Right forelimb (tissue), 1 donor: ENCODE measurements at regions not wholly inside any gene's neighbourhood (a gene's known extent, or its start where the extent isn't known, plus 50 kb on each side); places are given as distances from the start of the nearest gene placed in this dataset.

ENCODE experiments used
- DNase-seq: peaks from one replicate; pipeline ENCODE4 v3.0.0-alpha.2; 2018

DNA sequence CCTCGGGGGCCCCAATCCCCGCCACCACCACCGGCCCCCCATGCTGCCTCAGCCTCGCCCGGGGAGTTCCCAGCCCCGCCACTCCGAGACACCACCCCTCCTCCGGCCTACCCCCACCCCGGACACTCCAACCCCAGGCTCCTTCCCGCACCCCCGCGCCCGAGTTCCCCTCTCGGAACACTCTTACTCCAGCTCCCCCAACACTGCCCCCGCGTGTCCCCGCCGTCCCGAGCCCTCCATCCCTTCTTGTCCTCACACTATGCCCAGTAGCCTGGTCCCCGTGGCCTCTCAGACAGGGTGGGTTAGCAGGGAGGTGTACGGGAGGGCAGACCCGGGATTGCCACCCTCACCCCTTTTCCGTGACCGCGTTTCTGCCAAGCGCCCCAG lies 276.1 kb downstream of the BCOR start:
- no peak for DNase-seq

DNA sequence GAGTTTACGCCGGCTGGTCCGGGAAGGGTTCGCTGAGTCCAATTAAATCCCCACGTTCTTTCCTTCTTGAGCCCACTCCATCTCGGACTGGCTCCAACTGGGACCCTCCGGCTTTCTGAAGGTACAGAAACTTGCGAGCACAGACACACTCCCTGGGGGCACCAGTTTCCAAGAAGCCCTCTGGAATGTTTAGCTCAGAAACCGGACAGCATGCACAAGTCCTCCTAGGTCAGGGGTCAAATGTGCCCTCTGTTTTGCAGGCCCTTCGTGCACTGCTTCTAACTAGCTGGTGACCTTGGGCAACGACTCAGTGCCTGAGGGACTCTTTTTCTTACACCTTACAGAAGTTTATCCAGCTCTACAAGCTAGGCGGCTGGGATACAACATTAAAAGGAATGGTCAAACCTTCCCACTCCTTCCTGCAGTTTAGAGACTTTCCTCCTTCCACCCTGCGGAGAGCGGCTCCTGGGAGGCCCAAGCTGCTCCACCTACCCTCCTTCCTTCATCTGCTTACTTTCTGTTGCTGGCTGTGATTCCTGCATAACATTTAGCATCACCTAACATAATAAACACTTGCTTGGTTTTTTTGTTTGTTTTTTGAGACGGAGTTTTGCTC lies 275.5 kb downstream of the BCOR start:
- no peak for DNase-seq

GRCh38 chrX:39823424-39823823 lies 274.3 kb downstream of the BCOR start:
- no peak for DNase-seq

GRCh38 chrX:39823854-39824253 lies 273.9 kb downstream of the BCOR start:
- no peak for DNase-seq

GRCh38 chrX:39826813-39827543 lies 270.8 kb downstream of the BCOR start:
- no peak for DNase-seq

GRCh38 chrX:39827951-39828350 lies 269.8 kb downstream of the BCOR start:
- DNase-seq = no peak

- DNase-seq = no peak
These were observed 268.8 kb downstream of the BCOR start for GRCh38 chrX:39828971-39829370.

- no peak for DNase-seq
These were observed 267.8 kb downstream of the BCOR start for GRCh38 chrX:39829965-39830364.

DNA sequence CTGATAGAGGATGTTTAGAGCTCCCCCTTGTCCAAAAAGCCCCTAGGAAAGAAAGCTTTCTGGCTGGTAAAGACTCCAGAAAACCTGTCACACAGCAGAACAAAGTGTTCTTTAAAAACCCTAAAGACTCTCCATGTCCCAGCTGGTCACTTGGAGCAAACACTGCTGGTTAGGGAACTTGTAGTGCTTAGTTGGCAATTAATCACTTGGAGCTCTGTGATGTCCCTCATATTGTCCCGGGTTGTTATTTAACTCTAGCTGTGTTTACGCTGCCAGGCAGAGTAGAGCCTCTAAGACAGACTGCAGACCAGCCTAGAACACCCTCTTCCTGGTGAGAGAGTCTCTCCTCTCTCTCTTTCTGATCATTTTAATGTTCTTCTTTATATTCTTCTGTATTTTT lies 267.3 kb downstream of the BCOR start:
- DNase-seq = no peak

DNA sequence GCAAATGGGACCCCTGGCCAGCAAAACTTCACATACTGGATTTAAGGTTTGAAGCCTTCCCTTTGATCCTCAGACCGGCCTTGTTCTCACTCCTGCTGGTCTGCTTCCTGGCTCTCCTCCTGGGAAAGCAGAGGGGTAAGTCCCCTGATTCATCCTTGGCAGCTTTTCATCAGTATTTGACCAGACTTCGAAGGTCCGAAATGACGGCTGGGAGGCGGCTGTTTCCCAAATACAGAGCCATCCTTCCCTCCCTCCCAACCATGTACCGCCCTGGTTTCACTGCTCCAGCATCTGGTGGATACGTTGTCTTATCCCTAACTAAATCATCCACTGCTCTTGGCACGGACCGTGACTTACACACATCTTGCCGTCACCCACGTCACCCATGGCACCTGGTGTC lies 265.5 kb downstream of the BCOR start:
- DNase-seq = no peak

DNA sequence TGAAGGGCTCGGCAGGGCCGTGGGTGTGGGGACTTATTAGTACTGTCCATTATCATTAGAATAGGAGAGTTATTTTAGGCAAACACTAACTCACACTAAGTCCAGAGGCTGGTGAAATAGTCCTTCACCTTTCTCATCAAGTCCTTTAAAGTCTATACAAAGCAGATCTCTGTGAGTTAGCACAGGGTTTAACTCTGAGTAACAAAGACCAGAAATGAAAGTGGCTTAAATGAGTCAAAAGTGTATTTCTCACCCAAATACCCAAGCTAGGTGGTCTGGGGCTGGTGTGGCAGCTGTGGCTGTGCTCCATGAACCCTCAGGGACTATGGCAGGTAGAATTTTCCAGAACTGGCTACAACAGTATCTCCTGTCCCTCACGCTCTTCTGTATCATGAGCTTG lies 263.2 kb downstream of the BCOR start:
- DNase-seq = no peak

- DNase-seq = no peak
These were observed 262.5 kb downstream of the BCOR start for GRCh38 chrX:39835241-39835640.

DNA sequence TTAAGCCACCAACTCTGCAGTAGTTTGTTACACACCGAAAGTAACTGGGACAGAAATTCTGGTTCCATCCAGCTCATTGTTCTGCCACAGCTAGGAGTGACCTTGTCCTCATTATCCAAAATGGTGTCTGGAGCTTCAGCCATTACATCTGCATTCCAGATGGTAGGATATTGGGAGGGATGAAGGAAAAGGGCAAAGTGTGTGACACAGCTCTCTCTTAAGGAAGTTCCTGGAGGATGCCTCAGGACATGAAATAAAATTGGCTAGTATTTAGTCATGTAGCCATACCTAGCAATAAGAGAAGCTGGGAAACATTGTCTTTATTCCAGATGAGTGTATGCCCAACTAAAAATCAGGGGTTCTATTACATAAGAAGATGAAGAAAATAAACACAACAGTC lies 262.0 kb downstream of the BCOR start:
- no peak for DNase-seq

DNA sequence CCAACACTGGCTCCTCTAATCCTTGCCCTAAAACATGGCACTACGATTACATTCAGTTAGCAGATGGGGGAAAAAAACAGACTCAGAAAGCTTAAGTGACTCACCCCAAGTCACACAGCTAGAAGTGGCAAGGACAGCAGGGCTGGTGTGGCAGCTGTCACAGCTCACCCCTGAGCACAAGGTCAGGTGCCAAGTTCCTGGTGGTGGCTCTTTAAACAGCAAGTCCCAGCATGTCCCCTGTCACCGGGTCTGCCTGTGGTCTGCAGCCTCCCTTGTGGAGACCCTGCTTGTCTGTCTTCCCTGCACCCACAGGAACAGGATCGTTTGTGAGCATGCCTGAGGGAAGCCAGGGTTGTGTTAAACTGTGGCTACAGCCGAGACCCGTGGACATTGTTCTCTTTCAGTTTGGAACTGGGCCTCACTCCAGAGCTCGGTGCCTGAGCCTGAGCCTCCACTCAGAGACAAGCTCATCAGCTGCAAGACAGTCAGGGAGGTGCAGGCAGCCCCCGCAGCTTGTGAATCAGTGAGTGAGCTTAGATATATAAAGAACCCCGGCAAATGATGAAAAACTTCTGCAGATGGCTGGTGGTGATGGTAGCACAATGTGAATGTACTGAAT lies 260.8 kb downstream of the BCOR start:
- DNase-seq = no peak

DNA sequence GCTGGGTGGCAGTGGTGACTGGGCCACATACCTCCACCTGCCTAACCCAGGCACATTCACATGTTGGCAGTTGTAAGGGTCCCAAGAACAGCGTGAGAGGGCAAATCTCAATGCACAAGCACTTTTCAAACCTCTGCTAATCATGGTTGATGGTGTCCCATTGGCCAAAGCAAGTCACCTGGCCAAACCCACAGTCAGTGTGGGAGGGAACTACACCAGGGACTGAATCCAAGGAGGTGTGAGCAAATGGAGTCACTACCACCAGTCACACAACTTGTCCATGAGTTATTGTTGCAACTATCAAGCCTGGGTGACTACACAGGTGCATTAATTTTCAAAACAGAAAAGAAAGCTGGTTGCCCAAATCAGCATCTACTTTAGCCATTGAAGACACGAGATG lies 260.1 kb downstream of the BCOR start:
- no peak for DNase-seq

DNA sequence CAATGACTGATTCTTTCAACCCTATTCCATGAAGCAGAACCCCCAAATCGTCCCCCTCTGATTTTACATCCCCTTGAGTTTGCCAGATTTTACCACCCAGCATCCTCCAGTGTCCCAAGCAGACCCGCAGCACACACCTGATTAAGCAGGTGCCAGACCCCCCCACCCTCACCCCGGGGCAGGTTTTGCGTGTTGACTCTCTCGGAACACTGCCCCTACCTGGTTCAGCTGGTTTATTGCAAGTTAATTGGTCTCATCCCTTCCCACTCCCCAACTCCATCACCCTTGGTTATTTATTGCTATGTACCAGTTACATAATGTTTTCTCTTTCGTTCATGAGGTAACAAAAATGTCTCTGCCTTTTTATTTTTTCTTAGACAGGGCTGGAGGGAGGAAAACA lies 258.4 kb downstream of the BCOR start:
- DNase-seq = no peak

DNA sequence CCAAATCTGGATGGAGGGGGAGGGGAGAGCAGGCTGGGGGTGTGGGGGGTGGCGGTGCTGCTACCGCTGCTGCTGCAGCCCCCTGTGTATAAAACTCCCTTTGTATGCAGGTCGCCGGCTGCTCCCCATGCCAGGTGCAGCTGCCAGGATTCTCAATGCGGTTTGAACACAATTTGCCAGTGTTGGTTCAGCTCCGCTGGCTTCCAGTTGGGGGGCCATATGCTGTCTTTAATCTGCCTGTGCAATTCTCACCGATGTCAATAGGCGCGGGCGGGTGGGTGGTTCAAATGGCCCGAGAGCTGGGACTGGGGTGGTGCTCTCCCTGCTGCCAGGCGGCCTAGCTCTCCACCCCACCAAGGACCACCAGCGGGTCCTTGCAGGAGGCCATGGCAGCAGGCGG lies 257.6 kb downstream of the BCOR start:
- DNase-seq = no peak

- DNase-seq = no peak
These were observed 257.1 kb downstream of the BCOR start for GRCh38 chrX:39840581-39841093.

DNA sequence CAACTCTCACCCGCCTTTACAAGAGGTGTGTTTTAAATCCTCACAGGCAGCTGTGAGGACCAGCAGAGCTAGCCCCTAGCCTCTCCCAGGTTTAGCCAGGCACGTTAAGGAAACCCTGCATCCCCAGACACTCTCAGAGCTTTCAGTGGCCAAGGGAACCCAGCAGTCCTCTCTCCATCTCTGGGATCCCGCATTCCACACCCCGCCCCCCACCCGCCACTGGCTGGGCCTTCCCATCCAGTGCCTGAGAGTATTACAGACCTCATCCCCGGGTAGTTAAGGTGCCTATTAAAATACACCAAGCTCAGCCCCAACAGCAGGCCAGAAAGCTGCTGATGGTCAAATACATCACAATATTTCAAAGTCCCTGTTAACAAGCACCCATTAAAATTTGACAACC lies 256.2 kb downstream of the BCOR start:
- no peak for DNase-seq

GRCh38 chrX:39842281-39842973 lies 255.3 kb downstream of the BCOR start:
- no peak for DNase-seq

DNA sequence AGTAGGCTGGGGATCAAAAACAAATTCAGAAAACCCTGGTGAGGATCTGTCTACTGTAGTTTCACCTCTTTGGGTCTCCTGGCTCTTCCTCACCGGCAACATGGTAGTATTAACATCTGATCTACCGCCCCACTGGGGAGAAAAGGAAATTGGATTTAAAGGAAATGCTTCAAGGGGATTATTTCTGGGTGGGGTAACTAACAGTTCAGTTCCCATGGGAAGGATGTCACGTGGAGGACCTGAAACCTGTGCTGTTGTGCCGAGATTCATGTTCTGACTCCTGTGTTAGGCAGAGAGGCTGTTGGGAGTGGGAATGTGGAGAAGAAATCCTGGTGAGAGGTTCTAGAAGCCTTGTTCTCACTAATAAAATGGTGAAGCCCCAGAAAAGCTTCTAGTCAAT lies 254.4 kb downstream of the BCOR start:
- no peak for DNase-seq

- no peak for DNase-seq
These were observed 252.5 kb downstream of the BCOR start for GRCh38 chrX:39845233-39845632.

DNA sequence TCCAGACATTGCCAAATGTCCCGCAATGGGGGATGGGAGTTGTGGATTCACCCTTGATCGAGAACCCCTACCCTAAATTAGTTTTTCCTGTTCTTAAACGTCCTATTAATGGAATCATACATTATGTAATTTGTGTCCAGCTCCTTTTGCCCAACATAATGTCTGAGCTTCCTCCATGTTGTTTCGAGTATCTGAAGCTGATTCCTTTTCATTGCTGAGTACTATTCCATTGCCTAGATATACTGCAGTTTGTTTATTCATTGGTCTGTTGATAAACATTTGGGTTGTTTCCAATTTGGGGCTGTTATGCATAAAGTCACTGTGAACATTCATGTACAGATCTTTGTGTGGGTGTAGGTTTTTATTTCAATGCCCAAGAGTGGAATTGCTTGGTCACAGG lies 251.3 kb downstream of the BCOR start:
- DNase-seq = no peak

DNA sequence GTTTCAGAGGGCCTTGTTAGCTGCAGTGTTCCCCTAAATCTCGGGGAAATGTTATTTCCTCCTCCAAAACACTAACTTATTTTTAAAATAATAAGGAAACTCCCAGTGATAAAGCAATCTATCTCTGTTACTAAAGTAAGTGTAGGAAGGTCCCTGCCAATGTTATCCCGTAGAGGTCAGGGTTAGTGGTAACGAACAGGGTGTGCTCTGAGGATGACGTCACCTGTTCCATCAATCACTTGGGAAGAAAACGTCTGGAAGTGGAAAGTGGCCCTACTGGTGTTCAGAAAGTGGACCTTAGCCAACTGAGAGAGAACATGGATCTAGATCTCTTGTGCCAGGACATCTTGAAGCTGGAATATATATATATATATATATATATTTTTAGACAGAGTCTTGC lies 249.5 kb downstream of the BCOR start:
- no peak for DNase-seq
